NCI-H2029 treated with DMSO at 0.1 percent for 48 hours (cell line): ENCODE measurements at regions not wholly inside any gene's neighbourhood (a gene's known extent, or its start where the extent isn't known, plus 50 kb on each side); places are given as distances from the start of the nearest gene placed in this dataset.

Source experiments
- DNase-seq: peaks from one replicate; lab custom pipeline; 2025; lab: John Stamatoyannopoulos, UW

DNA sequence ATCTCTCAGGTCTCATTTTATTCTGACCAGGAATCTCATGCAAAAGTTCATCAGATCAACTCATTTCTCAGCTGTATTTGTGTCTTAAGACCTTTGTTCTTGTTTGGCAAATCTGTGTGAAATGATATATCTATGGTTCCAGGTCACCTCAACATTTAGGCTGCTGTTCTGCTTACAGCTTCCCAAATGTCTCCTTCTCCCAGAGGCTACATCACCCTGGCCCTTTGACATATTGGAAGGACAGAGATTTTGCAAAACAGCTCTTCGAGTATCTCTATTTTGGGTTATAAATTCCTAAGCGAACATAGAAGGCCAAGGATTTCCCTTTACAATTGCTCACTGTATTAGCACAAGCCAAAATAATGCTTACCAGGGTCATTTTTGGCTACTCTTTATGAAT is 57.5 kb upstream of the GIMD1 start:
- DNase-seq, result no peak

DNA sequence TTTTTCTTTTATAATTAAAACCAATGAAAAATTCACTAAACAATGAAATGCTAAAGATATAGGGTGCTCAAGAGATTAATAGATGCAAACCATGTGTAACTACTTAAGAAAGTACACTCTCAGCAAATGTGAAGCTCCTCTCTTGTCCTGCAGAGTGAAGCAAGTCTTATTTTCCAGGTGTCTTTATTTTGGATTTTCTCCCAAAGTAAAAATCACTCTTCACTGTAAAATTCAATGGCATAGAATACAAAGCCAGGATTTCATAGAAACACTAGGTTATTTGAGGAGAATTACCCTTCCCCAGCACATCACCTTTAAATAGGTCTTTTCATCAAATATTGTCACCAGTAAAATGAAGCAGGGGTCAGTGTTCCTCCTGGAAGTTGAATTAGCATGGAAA is 57.0 kb upstream of the GIMD1 start:
- DNase-seq, result no peak

DNA sequence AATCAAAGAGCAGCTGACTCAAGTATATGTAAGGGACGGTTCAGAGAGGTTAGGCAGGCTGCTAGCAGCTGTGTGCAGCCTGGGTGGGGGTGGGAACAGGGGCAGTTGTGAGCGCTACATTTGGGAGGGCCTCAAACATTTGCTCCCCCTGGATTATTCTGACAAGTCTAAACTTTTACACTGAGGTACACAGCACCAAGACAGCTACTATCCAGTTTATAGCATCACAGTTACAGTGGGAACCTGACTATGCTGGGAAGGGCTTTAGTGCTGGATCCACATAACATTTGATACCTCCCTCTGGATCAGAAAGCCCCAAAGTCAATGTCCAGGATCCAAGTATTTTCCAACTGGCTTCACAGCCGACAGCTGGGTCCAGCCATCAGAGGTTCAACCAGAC is 55.8 kb upstream of the GIMD1 start:
- DNase-seq, result no peak

DNA sequence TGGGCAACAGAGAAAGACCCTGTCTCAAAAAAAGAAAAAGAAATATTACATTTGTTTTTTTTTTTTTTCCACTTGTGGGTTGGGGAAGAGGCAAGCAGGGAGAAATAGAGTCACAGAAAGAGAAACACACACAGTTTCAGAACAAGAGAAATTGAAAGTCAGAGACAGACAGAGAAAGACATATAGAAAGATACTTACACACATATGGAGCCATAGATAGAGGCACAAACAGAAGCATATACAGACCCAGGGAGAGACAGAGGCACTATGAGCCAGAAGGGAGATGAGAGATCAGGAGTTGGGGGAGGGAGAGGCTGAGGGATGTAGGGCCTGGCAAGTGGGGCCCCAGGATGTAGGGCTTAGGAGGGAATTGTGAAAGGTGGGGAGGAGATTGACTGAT is 55.2 kb upstream of the GIMD1 start:
- DNase-seq, result no peak

DNA sequence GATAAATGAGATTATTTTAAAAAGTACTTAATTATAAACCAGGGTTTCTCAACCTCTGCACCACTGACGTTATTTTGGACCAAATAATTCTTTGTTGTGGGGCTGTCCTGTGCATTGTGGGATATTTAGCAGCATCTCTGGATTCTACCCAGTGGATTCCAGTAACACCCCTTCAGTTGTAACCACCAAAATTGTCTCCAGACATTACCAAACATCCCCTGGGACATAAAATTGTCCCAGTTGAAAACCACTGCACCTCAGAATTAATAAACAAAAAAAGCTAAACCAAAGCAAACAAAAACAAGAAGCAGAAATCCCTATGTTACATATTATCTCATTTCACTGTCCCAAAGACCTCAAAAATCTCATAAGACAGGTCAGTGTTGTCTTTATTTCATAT is 54.2 kb upstream of the GIMD1 start:
- no peak for DNase-seq

DNA sequence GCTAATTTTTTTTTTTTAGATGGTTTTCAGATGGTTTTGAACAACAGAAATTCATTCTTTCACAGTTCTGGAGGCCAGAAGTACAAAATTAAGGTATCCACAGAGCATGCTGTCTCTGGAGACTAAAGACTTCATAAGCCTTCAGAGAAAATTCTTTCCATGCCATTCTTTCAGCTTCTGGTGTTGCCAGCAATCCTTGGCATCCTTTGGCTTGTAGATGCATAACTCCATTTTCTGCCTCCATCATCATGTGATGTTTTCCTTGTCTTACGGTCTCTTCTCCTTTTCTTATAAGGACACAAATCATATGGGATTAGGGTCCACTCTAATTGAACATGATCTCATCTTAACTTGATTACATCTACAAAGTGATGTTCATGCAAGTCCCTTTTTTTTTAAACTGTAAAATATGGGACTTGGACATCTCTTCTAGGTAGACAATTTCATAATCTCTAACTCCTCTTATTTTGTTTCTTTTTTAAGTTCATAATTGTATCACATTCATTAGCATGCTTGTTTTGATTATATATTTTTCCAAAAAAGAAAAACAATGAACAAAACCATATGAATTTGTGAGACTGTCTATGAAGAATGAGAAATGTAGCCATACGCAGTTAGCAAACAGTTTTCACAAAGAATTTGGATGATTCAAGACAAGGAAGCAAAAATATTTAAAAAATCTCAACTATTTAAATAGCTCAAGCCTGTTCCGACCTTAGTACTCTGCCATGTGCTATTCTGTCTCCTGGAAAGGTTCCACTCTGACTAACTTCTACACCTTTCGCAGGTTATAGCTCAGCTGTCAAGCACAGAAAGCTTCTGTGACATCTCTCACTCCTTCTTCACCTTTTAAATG is 53.1 kb upstream of the GIMD1 start:
- no peak for DNase-seq

DNA sequence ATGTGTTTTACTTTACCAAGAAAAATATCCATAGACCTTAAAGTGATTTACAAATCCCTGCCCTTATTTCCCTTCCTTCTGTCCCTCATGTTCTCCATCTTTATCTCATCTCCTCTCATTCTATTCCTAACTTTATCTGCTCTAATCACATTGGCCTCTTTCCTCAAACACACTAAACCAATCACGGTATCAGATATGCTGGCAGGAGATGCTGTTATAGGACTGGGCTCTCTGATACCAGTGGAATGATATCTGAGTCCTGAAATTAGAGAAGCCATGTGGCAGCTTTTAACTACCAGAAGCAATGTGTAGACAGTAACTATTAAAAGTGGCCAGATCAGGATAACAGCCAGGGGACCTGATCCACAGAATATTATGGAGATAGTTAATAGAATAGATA is 49.9 kb upstream of the GIMD1 start:
- no peak for DNase-seq
